HCT116 (cell line): ENCODE measurements at regions not wholly inside any gene's neighbourhood (a gene's known extent, or its start where the extent isn't known, plus 50 kb on each side); places are given as distances from the start of the nearest gene placed in this dataset.

Experiments used
- ATAC-seq: fragments of 200-7000 bp; cut with Tn5 transposase; 2 replicates; pipeline ENCODE4 v1.9.1; 2020; ENCODE audit warnings: mild to moderate bottlenecking, moderate library complexity
- BruUV-seq: library from RNA; stranded (reverse); fragments of 400-500 nt; replicated peaks from 2 replicates; lab custom pipeline; 2021; lab: Mats Ljungman, UMichigan
- CTCF ChIA-PET: fragments of 300-600 bp; sonication (Branson Sonifier 250); formaldehyde crosslinking; loops from one replicate; lab custom pipeline; 2021; ENCODE audit warnings: antibody characterized with exemption; lab: Charles Lee
- POLR2A ChIA-PET: fragments of 300-600, 350-600 bp; sonication (Branson Sonifier 250); formaldehyde crosslinking; loops from one replicate; lab custom pipeline; 2021; ENCODE audit warnings: antibody characterized with exemption; lab: Charles Lee
- RAD21 ChIA-PET, 2 experiments: fragments of 300-600 bp; sonication (Branson Sonifier 250); formaldehyde crosslinking; loops; one replicate each; lab custom pipeline; 2023; ENCODE audit warnings: low total read pairs in 2 of 2; ENCODE audit not compliant: uncharacterized antibody in 2 of 2, unreplicated experiment in 2 of 2, low non-redundant PET in 1 of 2; lab: Charles Lee
- DNase-seq: peaks from one replicate; pipeline ENCODE4 v3.0.0-alpha.2; 2010; ENCODE audit warnings: low read depth, low spot score
- H2AFZ ChIP-seq: fragments of 200-600 bp; shearing (Covaris generic), sonication (generic); 2 replicates; pipeline ENCODE4 v1.6.1; 2017; ENCODE audit warnings: low read depth, mixed run types, mixed read lengths, antibody characterized with exemption, low read length; ENCODE audit not compliant: poor library complexity, severe bottlenecking
- H3K27ac ChIP-seq: 2 replicates; pipeline ENCODE4 v1.5.1; 2012; ENCODE audit warnings: low read depth, low read length
- H3K27me3 ChIP-seq: fragments of 200-600 bp; sonication (generic); 2 replicates; pipeline ENCODE4 v1.6.1; 2016; ENCODE audit warnings: mixed run types, low read length, mixed read lengths; ENCODE audit not compliant: insufficient read depth
- H3K36me3 ChIP-seq, 2 experiments: fragments of 200-500 bp in 1 of 2; fragments of 200-600 bp in 1 of 2; sonication (Bioruptor generic) in 1 of 2; sonication (generic) in 1 of 2; 2 replicates each; pipeline versions ENCODE4 v1.5.1 to v1.6.1; 2014 to 2016; ENCODE audit warnings: low read length in 2 of 2, inconsistent platforms in 1 of 2, mixed read lengths in 1 of 2, mixed run types in 1 of 2; ENCODE audit not compliant: insufficient read depth in 2 of 2, control insufficient read depth in 1 of 2
- H3K4me1 ChIP-seq, 2 experiments: fragments of 200-600 bp in 1 of 2; sonication (generic) in 1 of 2; 2 replicates each; pipeline versions ENCODE4 v1.5.1 to v1.6.1; 2012 to 2017; ENCODE audit warnings: low read length in 2 of 2, inconsistent platforms in 1 of 2, mild to moderate bottlenecking in 1 of 2, mixed read lengths in 1 of 2, mixed run types in 1 of 2, moderate library complexity in 1 of 2; ENCODE audit not compliant: insufficient read depth in 2 of 2, control insufficient read depth in 1 of 2
- H3K4me2 ChIP-seq: fragments of 200-600 bp; sonication (generic); 2 replicates; pipeline ENCODE4 v1.6.1; 2017; ENCODE audit warnings: mixed run types, low read length, mixed read lengths
- H3K4me3 ChIP-seq, 2 experiments: fragments of 200-600 bp in 1 of 2; sonication (generic) in 1 of 2; replicated peaks in 1 of 2; 2 replicates each; pipeline ENCODE4 v1.5.1; 2011 to 2016; ENCODE audit warnings: low read length in 2 of 2, control low read depth in 1 of 2, low read depth in 1 of 2, mild to moderate bottlenecking in 1 of 2, mixed read lengths in 1 of 2, mixed run types in 1 of 2
- H3K79me2 ChIP-seq: fragments of 200-600 bp; sonication (generic); 2 replicates; pipeline ENCODE4 v1.6.1; 2017; ENCODE audit warnings: mild to moderate bottlenecking, mixed run types, low read length, moderate library complexity, mixed read lengths; ENCODE audit not compliant: insufficient read depth
- H3K9ac ChIP-seq: fragments of 200-600 bp; sonication (generic); 2 replicates; pipeline ENCODE4 v1.6.1; 2016; ENCODE audit warnings: low read length, mixed read lengths
- H3K9me2 ChIP-seq: fragments of 200-600 bp; sonication (generic), shearing (Covaris generic); 2 replicates; pipeline ENCODE4 v1.6.1; 2017; ENCODE audit warnings: mixed run types, mild to moderate bottlenecking, moderate library complexity; ENCODE audit not compliant: insufficient read depth
- H3K9me3 ChIP-seq, 2 experiments: fragments of 200-500 bp in 1 of 2; fragments of 200-600 bp in 1 of 2; sonication (Bioruptor generic) in 1 of 2; sonication (generic) in 1 of 2; 2 replicates each; pipeline ENCODE4 v1.6.1; 2014 to 2017; ENCODE audit warnings: low read length in 2 of 2, mixed read lengths in 2 of 2, inconsistent platforms in 1 of 2, low read depth in 1 of 2, mild to moderate bottlenecking in 1 of 2, mixed run types in 1 of 2, moderate library complexity in 1 of 2; ENCODE audit not compliant: control insufficient read depth in 1 of 2, insufficient read depth in 1 of 2
- H4K20me1 ChIP-seq: fragments of 200-600 bp; sonication (generic), shearing (Covaris generic); 2 replicates; pipeline ENCODE4 v1.6.1; 2017; ENCODE audit warnings: mixed run types, mild to moderate bottlenecking, moderate library complexity; ENCODE audit not compliant: insufficient read depth
- CBX3 ChIP-seq: IDR thresholded peaks from 2 replicates; pipeline ENCODE4 v1.6.1; 2012; ENCODE audit warnings: low read depth
- CEBPB ChIP-seq: IDR thresholded peaks from 2 replicates; pipeline ENCODE4 v1.6.1; 2012; ENCODE audit warnings: low read depth
- CTCF ChIP-seq, 3 experiments: fragments of 200-600 bp in 1 of 3; sonication (generic) in 1 of 3; IDR thresholded peaks in 2 of 3; conservative IDR thresholded peaks in 1 of 3; 2 replicates each; pipeline ENCODE4 v1.5.1; 2012 to 2017; ENCODE audit warnings: low read depth in 2 of 3, low read length in 2 of 3, antibody characterized with exemption in 1 of 3, borderline replicate concordance in 1 of 3, control low read depth in 1 of 3, mild to moderate bottlenecking in 1 of 3, mixed read lengths in 1 of 3, mixed run types in 1 of 3, moderate library complexity in 1 of 3; ENCODE audit not compliant: insufficient read depth in 1 of 3
- EGR1 ChIP-seq: IDR thresholded peaks from 2 replicates; pipeline ENCODE4 v1.6.1; 2012; ENCODE audit warnings: low read depth
- ELF1 ChIP-seq: IDR thresholded peaks from 2 replicates; pipeline ENCODE4 v1.6.1; 2012; ENCODE audit warnings: low read depth, borderline replicate concordance
- EZH2 ChIP-seq: fragments of 200-600 bp; sonication (generic); IDR thresholded peaks from 2 replicates; pipeline ENCODE4 v1.6.1; 2017; ENCODE audit warnings: antibody characterized with exemption, mixed run types
- EZH2phosphoT487 ChIP-seq: fragments of 200-600 bp; IDR thresholded peaks from 2 replicates; pipeline ENCODE4 v1.6.1; 2018; ENCODE audit warnings: antibody characterized with exemption, borderline replicate concordance
- JUND ChIP-seq: IDR thresholded peaks from 2 replicates; pipeline ENCODE4 v1.6.1; 2012
- MAX ChIP-seq: IDR thresholded peaks from 2 replicates; pipeline ENCODE4 v1.6.1; 2012
- POLR2A ChIP-seq: IDR thresholded peaks from 2 replicates; pipeline ENCODE4 v1.7.0; 2011; ENCODE audit warnings: borderline replicate concordance; ENCODE audit not compliant: insufficient read depth, insufficient read length; ENCODE audit errors: extremely low read depth
- POLR2AphosphoS5 ChIP-seq: IDR thresholded peaks from 2 replicates; pipeline ENCODE4 v1.6.1; 2011; ENCODE audit warnings: mild to moderate bottlenecking, low read depth, low read length, moderate library complexity
- RAD21 ChIP-seq: IDR thresholded peaks from 2 replicates; pipeline ENCODE4 v1.6.1; 2012; ENCODE audit warnings: low read depth, mild to moderate bottlenecking
- REST ChIP-seq: IDR thresholded peaks from 2 replicates; pipeline ENCODE4 v1.6.1; 2012; ENCODE audit warnings: low read depth
- SIN3A ChIP-seq: IDR thresholded peaks from 2 replicates; pipeline ENCODE4 v1.6.1; 2012; ENCODE audit warnings: low read depth
- SP1 ChIP-seq: IDR thresholded peaks from 2 replicates; pipeline ENCODE4 v1.6.1; 2012; ENCODE audit warnings: low read depth
- SRF ChIP-seq: IDR thresholded peaks from 2 replicates; pipeline ENCODE4 v1.6.1; 2012; ENCODE audit warnings: low read depth
- TCF7L2 ChIP-seq: IDR thresholded peaks from 2 replicates; pipeline ENCODE4 v1.7.0; 2011; ENCODE audit warnings: borderline replicate concordance, inconsistent platforms; ENCODE audit not compliant: insufficient read depth, insufficient read length; ENCODE audit errors: extremely low read depth
- ZBTB33 ChIP-seq: IDR thresholded peaks from 2 replicates; pipeline ENCODE4 v1.6.1; 2011; ENCODE audit warnings: mild to moderate bottlenecking, low read length, moderate library complexity; ENCODE audit not compliant: insufficient replicate concordance; ENCODE audit errors: extremely low read depth
- ZFX ChIP-seq: fragments of 450-650 bp; IDR thresholded peaks from 2 replicates; pipeline ENCODE4 v1.6.1; 2017
- ZNF274 ChIP-seq: fragments of 200-500 bp; sonication (Bioruptor generic); IDR thresholded peaks from 2 replicates; pipeline ENCODE4 v1.6.1; 2014; ENCODE audit warnings: mild to moderate bottlenecking, low read depth, low read length, inconsistent platforms
- intact Hi-C: fragments of 100-400 bp; cut with micrococcal nuclease; formaldehyde crosslinking; loops from 2 replicates; pipeline ENCODE4 v1.10.0; 2022

- no peaks in the 10 kb centered on the region for H3K27me3 ChIP-seq
- TF ChIP-seq CBX3 (no peak), ZFX (no peak), EZH2 (no peak), SRF (no peak), CEBPB (no peak), CTCF (IDR thresholded peaks at IDR 0.05 in 2 of 3, conservative IDR thresholded peaks at IDR 0.05 in 1 of 3; ENCODE audit: borderline replicate concordance in 1 of 3, insufficient read depth in 1 of 3, low read depth in 2 of 3, low read length in 2 of 3) (no peak), ZNF274 (no peak), EZH2phosphoT487 (no peak), ELF1 (no peak), ZBTB33 (no peak), SIN3A (no peak), REST (no peak), JUND (no peak), EGR1 (no peak), POLR2A (no peak), MAX (no peak), POLR2AphosphoS5 (no peak), SP1 (no peak), RAD21 (no peak), TCF7L2 (no peak)
- H3K9me2 ChIP-seq, result no peaks in the 10 kb centered on the region
- ATAC-seq (no peak), DNase-seq (no peak)
- H4K20me1 ChIP-seq, result no peaks in the 10 kb centered on the region
- RAD21 ChIA-PET, result no interaction called here
- CTCF ChIA-PET, result no interaction called here
- no peak overlapping the region for H3K4me3 ChIP-seq
- no peak overlapping the region for H3K9ac ChIP-seq
- no TSS peak for BruUV-seq
- intact Hi-C loops, result loop anchor here (5.0 kb wide), 1 partner anchor 1024 kb away; no protein-coding TSS in a partner anchor
- no peaks in the 10 kb centered on the region for H3K79me2 ChIP-seq
- H3K9me3 ChIP-seq, result no peaks in the 10 kb centered on the region
- H3K4me2 ChIP-seq, result no peak overlapping the region
- H3K4me1 ChIP-seq, result no peaks in the 10 kb centered on the region
- H2AFZ ChIP-seq, result no peak overlapping the region
- H3K36me3 ChIP-seq, result no peaks in the 10 kb centered on the region
- no peak overlapping the region for H3K27ac ChIP-seq
- POLR2A ChIA-PET, result no interaction called here
Observed at GRCh38 chr5:117588611-117589010, 1014.0 kb upstream of the SEMA6A start.
